ENCODE measurements at regions not wholly inside any gene's neighbourhood (a gene's known extent, or its start where the extent isn't known, plus 50 kb on each side); places are given as distances from the start of the nearest gene placed in this dataset.

GRCh38 chr13:75225288-75226032 is 256.5 kb downstream of the TBC1D4 start:
- no peak for TF ChIP-seq CTCF (IDR thresholded peaks at IDR 0.05; ENCODE audit: low read length)
- TF ChIP-seq EZH2 (IDR thresholded peaks at IDR 0.05; ENCODE audit: borderline replicate concordance, low read length) = no peak

Data from OCI-LY1 (cell line).